WTC11 (cell line): ENCODE measurements at regions not wholly inside any gene's neighbourhood (a gene's known extent, or its start where the extent isn't known, plus 50 kb on each side); places are given as distances from the start of the nearest gene placed in this dataset.

Experiments used
- ATAC-seq: fragments of 200-7000 bp; cut with Tn5 transposase; 2 replicates; pipeline ENCODE4 v1.10.0; 2021; ENCODE audit warnings: mild to moderate bottlenecking, moderate library complexity
- CTCF ChIA-PET: fragments of 300-600 bp; sonication (Branson Sonifier 250); formaldehyde crosslinking; loops from one replicate; lab custom pipeline; 2021; ENCODE audit warnings: antibody characterized with exemption; lab: Charles Lee
- POLR2A ChIA-PET: fragments of 350-600 bp; sonication (Branson Sonifier 250); formaldehyde crosslinking; loops from one replicate; lab custom pipeline; 2021; ENCODE audit warnings: antibody characterized with exemption; lab: Charles Lee
- DNase-seq: peaks from one replicate; pipeline ENCODE4 v3.0.0; 2021; ENCODE audit warnings: low spot score
- H3K27ac Mint-ChIP-seq: 2 replicates; pipeline ENCODE4 v1.8.0; 2021; ENCODE audit warnings: mixed read lengths
- H3K27me3 Mint-ChIP-seq: 2 replicates; pipeline ENCODE4 v1.8.0; 2021; ENCODE audit warnings: low read depth, mild to moderate bottlenecking, moderate library complexity, mixed read lengths
- H3K36me3 Mint-ChIP-seq: 2 replicates; pipeline ENCODE4 v1.8.0; 2021; ENCODE audit warnings: mixed read lengths
- H3K4me1 Mint-ChIP-seq: 2 replicates; pipeline ENCODE4 v1.8.0; 2022; ENCODE audit warnings: mixed read lengths
- H3K4me3 Mint-ChIP-seq: 2 replicates; pipeline ENCODE4 v1.8.0; 2021; ENCODE audit warnings: mild to moderate bottlenecking, moderate library complexity, mixed read lengths
- H3K9me3 Mint-ChIP-seq: 2 replicates; pipeline ENCODE4 v1.8.0; 2021; ENCODE audit warnings: mixed read lengths
- ATF1 ChIP-seq: sonication (generic); formaldehyde crosslinking; IDR thresholded peaks from 2 replicates; pipeline ENCODE4 v1.8.1; 2023; ENCODE audit warnings: mild to moderate bottlenecking, moderate library complexity, missing genetic modification reagents
- CREM ChIP-seq: sonication (generic); formaldehyde crosslinking; IDR thresholded peaks from 2 replicates; pipeline ENCODE4 v1.8.1; 2022; ENCODE audit warnings: mild to moderate bottlenecking, missing genetic modification reagents, moderate library complexity
- ELF4 ChIP-seq: sonication (generic); formaldehyde crosslinking; IDR thresholded peaks from 2 replicates; pipeline ENCODE4 v1.8.1; 2022; ENCODE audit warnings: low read depth, mild to moderate bottlenecking, moderate library complexity, missing genetic modification reagents
- ETV6 ChIP-seq: sonication (generic); formaldehyde crosslinking; IDR thresholded peaks from 2 replicates; pipeline ENCODE4 v1.8.1; 2022; ENCODE audit warnings: mild to moderate bottlenecking, missing genetic modification reagents
- MLX ChIP-seq: sonication (generic); formaldehyde crosslinking; IDR thresholded peaks from 2 replicates; pipeline ENCODE4 v1.8.1; 2023; ENCODE audit warnings: mild to moderate bottlenecking, missing genetic modification reagents, moderate library complexity
- NR1H2 ChIP-seq: sonication (generic); formaldehyde crosslinking; IDR thresholded peaks from 2 replicates; pipeline ENCODE4 v1.9.0; 2021; ENCODE audit warnings: mild to moderate bottlenecking, moderate library complexity, missing genetic modification reagents
- NR3C1 ChIP-seq: sonication (generic); formaldehyde crosslinking; conservative IDR thresholded peaks from 2 replicates; pipeline ENCODE4 v1.8.1; 2023; ENCODE audit warnings: low read depth, mild to moderate bottlenecking, missing genetic modification reagents
- PRDM15 ChIP-seq: sonication (generic); formaldehyde crosslinking; IDR thresholded peaks from 2 replicates; pipeline ENCODE4 v1.8.0; 2022; ENCODE audit warnings: missing genetic modification reagents
- RELA ChIP-seq: sonication (generic); formaldehyde crosslinking; IDR thresholded peaks from 2 replicates; pipeline ENCODE4 v1.8.1; 2022; ENCODE audit warnings: missing genetic modification reagents, mild to moderate bottlenecking, borderline replicate concordance
- SMAD3 ChIP-seq: sonication (generic); formaldehyde crosslinking; IDR thresholded peaks from 2 replicates; pipeline ENCODE4 v1.8.0; 2022; ENCODE audit warnings: missing genetic modification reagents, mild to moderate bottlenecking, borderline replicate concordance
- SMAD4 ChIP-seq: sonication (generic); formaldehyde crosslinking; IDR thresholded peaks from 2 replicates; pipeline ENCODE4 v1.8.0; 2022; ENCODE audit warnings: mild to moderate bottlenecking, missing genetic modification reagents
- TEAD4 ChIP-seq: sonication (generic); formaldehyde crosslinking; IDR thresholded peaks from 2 replicates; pipeline ENCODE4 v1.8.0; 2022; ENCODE audit warnings: mild to moderate bottlenecking, missing genetic modification reagents
- TP53 ChIP-seq: sonication (generic); formaldehyde crosslinking; IDR thresholded peaks from 2 replicates; pipeline ENCODE4 v1.8.1; 2023; ENCODE audit warnings: mild to moderate bottlenecking, missing genetic modification reagents
- ZNF219 ChIP-seq: sonication (generic); formaldehyde crosslinking; IDR thresholded peaks from 2 replicates; pipeline ENCODE4 v1.8.0; 2023; ENCODE audit warnings: missing genetic modification reagents, mild to moderate bottlenecking, borderline replicate concordance
- ZNF232 ChIP-seq: sonication (generic); formaldehyde crosslinking; IDR thresholded peaks from 2 replicates; pipeline ENCODE4 v1.8.0; 2022; ENCODE audit warnings: mild to moderate bottlenecking, missing genetic modification reagents
- ZNF281 ChIP-seq: sonication (generic); formaldehyde crosslinking; IDR thresholded peaks from 2 replicates; pipeline ENCODE4 v1.8.0; 2023; ENCODE audit warnings: mild to moderate bottlenecking, missing genetic modification reagents
- ZNF416 ChIP-seq: fragments of 250-450 bp; sonication (Bioruptor Pico); IDR thresholded peaks from 2 replicates; pipeline ENCODE4 v1.9.0; 2021; ENCODE audit warnings: mild to moderate bottlenecking, inconsistent platforms
- TF ChIP-seq, protein P1 (sequence below): sonication (generic); formaldehyde crosslinking; IDR thresholded peaks from 2 replicates; pipeline ENCODE4 v1.8.1; 2023; ENCODE audit warnings: mild to moderate bottlenecking, moderate library complexity, missing genetic modification reagents
- TF ChIP-seq, protein P2 (sequence below): fragments of 250-450 bp; sonication (Bioruptor Pico); IDR thresholded peaks from 2 replicates; pipeline ENCODE4 v2.1.2; 2022; ENCODE audit warnings: mild to moderate bottlenecking, moderate library complexity

DNA sequence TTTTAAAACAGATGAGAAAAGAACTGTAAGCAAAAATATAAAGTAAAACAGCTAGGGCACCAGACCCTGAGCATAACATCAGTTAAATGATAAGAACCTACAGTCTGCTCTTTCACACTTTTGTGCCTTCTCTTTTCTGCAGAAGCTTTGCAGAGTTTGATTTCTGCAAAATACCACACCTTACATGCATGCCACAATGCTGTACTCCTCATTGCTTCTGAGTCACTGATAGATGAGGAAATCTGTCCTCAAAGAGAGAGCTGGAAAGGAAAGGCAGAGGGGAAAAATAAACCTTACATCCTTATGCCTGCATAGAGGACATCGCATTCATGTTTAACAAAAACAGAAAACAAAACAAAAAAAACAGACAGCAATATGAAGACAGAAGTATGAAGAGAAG, 142.9 kb downstream of the ATPSCKMT start:
- peaks cover 23% of the 10 kb centered on the region for H3K27me3 Mint-ChIP-seq
- peaks cover 15% of the 10 kb centered on the region for H3K36me3 Mint-ChIP-seq
- peaks cover 52% of the 10 kb centered on the region for H3K4me1 Mint-ChIP-seq
- no peak for ATAC-seq
- ChIA-PET CTCF (no interaction called here), POLR2A (no interaction called here)
- no peak overlapping the region for H3K27ac Mint-ChIP-seq
- no peak for DNase-seq
- peaks cover 11% of the 10 kb centered on the region for H3K9me3 Mint-ChIP-seq
- no peak overlapping the region for H3K4me3 Mint-ChIP-seq
- TF ChIP-seq CREM (CRISPR knock-in tag) (no peak), RELA (no peak), NR1H2 (CRISPR knock-in tag) (no peak), TEAD4 (CRISPR knock-in tag) (no peak), SMAD4 (CRISPR knock-in tag) (no peak), MLX (CRISPR knock-in tag) (no peak), ATF1 (CRISPR knock-in tag) (no peak), ETV6 (CRISPR knock-in tag) (no peak), SMAD3 (no peak), NR3C1 (CRISPR knock-in tag) (no peak), ZNF232 (CRISPR knock-in tag) (no peak), TP53 (CRISPR knock-in tag) (no peak), ELF4 (no peak), ZNF281 (CRISPR knock-in tag) (no peak), ZNF416 (no peak), ZNF219 (CRISPR knock-in tag) (no peak), PRDM15 (CRISPR knock-in tag) (no peak)
- TF ChIP-seq, protein P1, sequence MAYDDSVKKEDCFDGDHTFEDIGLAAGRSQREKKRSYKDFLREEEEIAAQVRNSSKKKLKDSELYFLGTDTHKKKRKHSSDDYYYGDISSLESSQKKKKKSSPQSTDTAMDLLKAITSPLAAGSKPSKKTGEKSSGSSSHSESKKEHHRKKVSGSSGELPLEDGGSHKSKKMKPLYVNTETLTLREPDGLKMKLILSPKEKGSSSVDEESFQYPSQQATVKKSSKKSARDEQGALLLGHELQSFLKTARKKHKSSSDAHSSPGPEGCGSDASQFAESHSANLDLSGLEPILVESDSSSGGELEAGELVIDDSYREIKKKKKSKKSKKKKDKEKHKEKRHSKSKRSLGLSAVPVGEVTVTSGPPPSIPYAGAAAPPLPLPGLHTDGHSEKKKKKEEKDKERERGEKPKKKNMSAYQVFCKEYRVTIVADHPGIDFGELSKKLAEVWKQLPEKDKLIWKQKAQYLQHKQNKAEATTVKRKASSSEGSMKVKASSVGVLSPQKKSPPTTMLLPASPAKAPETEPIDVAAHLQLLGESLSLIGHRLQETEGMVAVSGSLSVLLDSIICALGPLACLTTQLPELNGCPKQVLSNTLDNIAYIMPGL (CRISPR knock-in tag), result no peak
- TF ChIP-seq, protein P2, sequence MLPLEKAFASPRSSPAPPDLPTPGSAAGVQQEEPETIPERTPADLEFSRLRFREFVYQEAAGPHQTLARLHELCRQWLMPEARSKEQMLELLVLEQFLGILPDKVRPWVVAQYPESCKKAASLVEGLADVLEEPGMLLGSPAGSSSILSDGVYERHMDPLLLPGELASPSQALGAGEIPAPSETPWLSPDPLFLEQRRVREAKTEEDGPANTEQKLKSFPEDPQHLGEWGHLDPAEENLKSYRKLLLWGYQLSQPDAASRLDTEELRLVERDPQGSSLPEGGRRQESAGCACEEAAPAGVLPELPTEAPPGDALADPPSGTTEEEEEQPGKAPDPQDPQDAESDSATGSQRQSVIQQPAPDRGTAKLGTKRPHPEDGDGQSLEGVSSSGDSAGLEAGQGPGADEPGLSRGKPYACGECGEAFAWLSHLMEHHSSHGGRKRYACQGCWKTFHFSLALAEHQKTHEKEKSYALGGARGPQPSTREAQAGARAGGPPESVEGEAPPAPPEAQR, result no peak
